SK-N-MC (cell line): ENCODE measurements at regions not wholly inside any gene's neighbourhood (a gene's known extent, or its start where the extent isn't known, plus 50 kb on each side); places are given as distances from the start of the nearest gene placed in this dataset.

ENCODE experiments used
- DNase-seq: peaks from one replicate; pipeline ENCODE4 v3.0.0-alpha.2; 2011; ENCODE audit warnings: low read depth, low spot score
- H3K27ac ChIP-seq: fragments of 200-600 bp; sonication (generic); 2 replicates; pipeline ENCODE4 v1.5.1; 2016; ENCODE audit warnings: mixed run types
- H3K36me3 ChIP-seq: fragments of 200-600 bp; sonication (generic); 2 replicates; pipeline ENCODE4 v1.6.1; 2017; ENCODE audit warnings: antibody characterized with exemption, low read length, mixed read lengths; ENCODE audit not compliant: insufficient read depth
- H3K4me3 ChIP-seq: fragments of 200-600 bp; sonication (generic); 2 replicates; pipeline ENCODE4 v1.5.1; 2016
- H3K9ac ChIP-seq: fragments of 200-600 bp; sonication (generic); 2 replicates; pipeline ENCODE4 v1.8.0; 2017; ENCODE audit warnings: mixed run types, mixed read lengths; ENCODE audit not compliant: insufficient read length
- H3K9me3 ChIP-seq: fragments of 200-600 bp; sonication (generic); 2 replicates; pipeline ENCODE4 v1.6.1; 2017; ENCODE audit warnings: low read depth, mild to moderate bottlenecking, antibody characterized with exemption, low read length, moderate library complexity, mixed read lengths
- EZH2 ChIP-seq: fragments of 200-600 bp; sonication (generic); IDR thresholded peaks from one replicate; pipeline ENCODE4 v1.6.1; 2017; ENCODE audit warnings: antibody characterized with exemption
- FOXP2 ChIP-seq: optimal IDR thresholded peaks from 2 replicates; pipeline ENCODE3; 2011; ENCODE audit warnings: mild to moderate bottlenecking, moderate library complexity; ENCODE audit not compliant: insufficient read depth; ENCODE audit errors: extremely low read length, control extremely low read depth
- POLR2AphosphoS5 ChIP-seq: IDR thresholded peaks from 2 replicates; pipeline ENCODE4 v1.6.1; 2012; ENCODE audit warnings: mild to moderate bottlenecking, low read depth, low read length, borderline replicate concordance

DNA sequence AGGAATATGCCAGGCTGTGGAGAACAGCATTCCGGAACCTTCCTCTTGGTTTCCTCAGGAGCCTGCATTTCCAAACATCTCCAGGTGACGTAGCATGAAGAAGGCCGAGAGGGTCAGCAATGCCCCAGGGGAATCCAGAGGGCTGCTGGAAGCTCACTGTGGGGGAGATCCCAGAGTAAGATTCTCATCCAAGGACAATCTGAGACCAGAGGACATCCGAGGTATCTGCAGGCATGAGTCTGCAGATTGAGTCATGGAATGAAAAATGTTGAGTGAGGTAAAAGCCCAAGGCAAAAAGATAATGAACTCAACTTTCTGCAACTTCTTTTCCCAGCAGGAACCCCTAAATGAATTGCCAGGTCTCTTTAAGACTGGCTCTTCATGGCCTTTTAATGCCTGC lies 73.5 kb downstream of the KIF4B start:
- TF ChIP-seq POLR2AphosphoS5 (no peak; the same call in 1 of the 2 replicates), FOXP2 (no peak), EZH2 (no peak)
- DNase-seq: no peak
- Histone ChIP-seq H3K36me3 (no peaks in the 10 kb centered on the region), H3K4me3 (no peak overlapping the region), H3K27ac (peak overlapping the region; percentile 27; the same call in 1 of the 2 replicates), H3K9ac (no peak overlapping the region), H3K9me3 (no peaks in the 10 kb centered on the region)

DNA sequence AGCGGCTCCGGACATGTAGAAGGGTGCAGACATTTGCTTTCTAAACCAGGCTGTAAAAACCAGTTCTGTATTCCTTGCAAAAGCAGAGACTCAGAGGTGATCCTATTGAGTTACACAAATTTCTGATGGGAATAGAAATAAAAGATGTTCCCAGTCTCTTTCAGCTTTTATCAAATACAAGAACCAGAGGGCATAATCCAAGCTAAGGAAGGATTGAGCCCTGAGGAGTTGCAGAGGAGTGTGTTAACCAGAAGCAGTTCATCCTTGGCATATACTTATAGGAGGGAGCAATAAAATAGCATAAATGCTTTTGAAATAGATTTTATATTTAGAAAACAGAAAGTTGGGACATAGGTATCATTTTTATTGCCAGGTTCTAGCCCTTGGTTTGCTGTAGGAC lies 75.3 kb downstream of the KIF4B start:
- no peak overlapping the region for H3K27ac ChIP-seq
- TF ChIP-seq POLR2AphosphoS5 (no peak), EZH2 (no peak), FOXP2 (no peak)
- no peak overlapping the region for H3K9ac ChIP-seq
- no peaks in the 10 kb centered on the region for H3K36me3 ChIP-seq
- no peak for DNase-seq
- H3K4me3 ChIP-seq: no peak overlapping the region
- H3K9me3 ChIP-seq: no peaks in the 10 kb centered on the region

DNA sequence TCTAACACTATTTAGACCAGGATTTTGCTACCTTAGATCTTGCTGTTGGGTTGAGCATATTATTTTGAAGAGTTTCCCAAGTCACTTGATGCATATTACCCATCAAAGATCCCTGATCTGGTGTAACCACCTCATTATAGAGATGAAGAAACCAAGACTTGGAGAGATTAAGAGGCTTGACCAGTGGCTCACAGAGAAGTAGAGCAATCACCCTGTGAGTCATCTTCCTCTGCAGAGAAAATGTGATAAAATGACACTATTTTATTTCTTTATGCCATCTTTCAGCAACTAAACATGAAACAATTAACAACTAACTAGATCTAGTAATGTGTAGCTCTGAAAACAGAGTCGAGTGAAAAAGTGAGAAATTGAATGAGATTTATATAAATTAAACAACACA lies 76.1 kb downstream of the KIF4B start:
- TF ChIP-seq FOXP2 (no peak), EZH2 (no peak), POLR2AphosphoS5 (no peak)
- DNase-seq: no peak
- Histone ChIP-seq H3K27ac (no peak overlapping the region), H3K9me3 (no peaks in the 10 kb centered on the region), H3K4me3 (no peak overlapping the region), H3K36me3 (no peaks in the 10 kb centered on the region), H3K9ac (no peak overlapping the region)

DNA sequence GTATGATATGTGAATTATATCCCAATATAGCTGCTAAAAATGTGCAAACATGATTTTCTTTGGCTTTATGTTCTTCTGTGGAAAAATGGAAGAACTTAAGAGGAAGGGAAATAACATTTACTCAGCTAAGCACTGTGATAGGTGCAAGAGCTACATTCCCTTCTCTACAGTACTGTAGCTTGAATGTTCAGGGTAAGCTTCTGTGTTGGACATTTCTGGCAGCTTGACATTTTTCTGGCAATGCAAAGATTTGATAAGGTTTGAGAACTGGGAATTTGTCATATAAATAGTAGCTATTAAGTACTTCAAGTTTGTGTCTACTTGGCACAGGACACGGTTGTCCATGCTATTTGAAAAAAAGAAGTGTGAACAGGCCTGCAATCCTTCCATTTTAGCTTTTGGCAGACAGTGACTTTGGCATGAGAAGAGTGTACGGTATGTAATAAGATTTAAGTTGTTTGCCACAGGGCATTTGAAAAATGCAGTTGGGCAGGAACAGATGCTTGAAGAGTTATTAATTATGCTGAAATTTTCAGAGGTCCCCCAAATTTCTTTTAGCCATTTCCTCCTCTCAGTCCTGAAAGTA lies 77.6 kb downstream of the KIF4B start:
- Histone ChIP-seq H3K9me3 (no peaks in the 10 kb centered on the region), H3K9ac (peak overlapping the region; percentile 34), H3K4me3 (peak overlapping the region; percentile 48), H3K27ac (peak overlapping the region; percentile 88), H3K36me3 (no peaks in the 10 kb centered on the region)
- no peak for DNase-seq
- TF ChIP-seq POLR2AphosphoS5 (peak; percentile 25; the same call in 1 of the 2 replicates), FOXP2 (no peak), EZH2 (no peak)

DNA sequence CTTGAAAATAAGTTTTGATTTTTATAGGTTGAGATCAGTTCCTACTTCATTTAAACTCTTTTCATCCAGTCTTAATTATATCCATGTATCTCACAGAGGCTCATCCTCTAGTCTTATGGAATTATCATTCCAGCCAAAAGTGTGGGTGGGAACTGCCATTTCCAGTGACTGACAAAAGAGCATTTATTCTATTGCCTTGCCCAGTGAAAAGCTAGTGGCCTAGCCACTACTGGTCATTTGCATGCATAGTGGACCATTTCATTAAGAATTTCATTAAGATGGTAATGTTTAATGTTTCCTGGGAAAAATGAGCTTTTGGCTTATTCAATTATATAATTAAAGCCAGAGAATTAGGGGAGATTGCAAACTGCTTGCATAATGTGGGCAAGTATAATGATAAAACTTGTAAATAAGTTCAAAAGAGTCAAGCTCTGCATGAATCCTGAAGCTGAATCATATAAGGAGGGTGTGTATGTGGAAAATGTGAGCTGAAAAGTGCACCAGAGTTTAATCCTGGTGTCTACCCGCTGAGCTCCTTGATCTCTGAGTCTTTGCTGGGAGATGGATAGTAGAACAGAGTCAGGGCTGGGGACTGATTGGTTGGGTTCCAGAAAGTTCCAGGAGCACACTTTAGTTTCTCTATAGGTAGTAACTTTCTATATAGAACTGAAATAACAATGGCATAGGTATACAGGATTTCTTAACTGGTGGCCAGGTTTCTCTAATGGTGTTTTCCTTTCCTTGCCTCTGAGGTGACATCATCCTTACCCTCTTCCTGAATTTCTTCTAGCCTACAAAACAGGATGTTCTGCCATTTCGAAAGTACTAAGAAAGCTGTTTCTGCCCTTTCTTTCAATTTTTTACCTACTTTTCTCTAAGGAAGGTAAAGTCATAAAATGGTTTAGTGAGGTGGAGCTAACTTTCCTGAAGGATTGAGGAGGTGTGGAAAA lies 78.5 kb downstream of the KIF4B start:
- Histone ChIP-seq H3K4me3 (peak overlapping the region; percentile 48), H3K9ac (peak overlapping the region; percentile 34), H3K36me3 (no peaks in the 10 kb centered on the region), H3K27ac (peak overlapping the region; percentile 88), H3K9me3 (no peaks in the 10 kb centered on the region)
- no peak for DNase-seq
- TF ChIP-seq EZH2 (no peak), POLR2AphosphoS5 (no peak), FOXP2 (no peak)

DNA sequence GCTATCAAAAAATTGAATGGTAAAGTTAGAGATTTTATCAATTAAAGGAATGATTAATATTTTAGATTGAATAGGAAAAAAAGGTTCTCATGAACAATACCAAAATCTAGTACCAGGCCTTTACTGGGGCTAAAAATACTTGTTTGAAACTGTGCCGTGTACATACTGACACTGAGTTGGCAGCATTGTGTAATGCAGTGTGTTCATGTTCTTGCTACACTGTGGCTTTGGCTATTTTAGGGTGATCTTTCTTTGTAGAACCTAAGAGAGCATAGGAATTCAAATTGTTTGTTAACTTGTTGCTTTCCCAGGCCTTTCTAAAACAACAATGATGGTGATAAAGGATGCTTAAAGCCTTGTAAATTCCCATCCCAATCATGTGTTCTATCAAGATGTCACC lies 80.9 kb downstream of the KIF4B start:
- Histone ChIP-seq H3K4me3 (no peak overlapping the region), H3K9ac (no peak overlapping the region), H3K27ac (no peak overlapping the region), H3K9me3 (no peaks in the 10 kb centered on the region), H3K36me3 (no peaks in the 10 kb centered on the region)
- no peak for TF ChIP-seq EZH2
- TF ChIP-seq POLR2AphosphoS5: no peak
- TF ChIP-seq FOXP2: no peak
- DNase-seq: no peak

DNA sequence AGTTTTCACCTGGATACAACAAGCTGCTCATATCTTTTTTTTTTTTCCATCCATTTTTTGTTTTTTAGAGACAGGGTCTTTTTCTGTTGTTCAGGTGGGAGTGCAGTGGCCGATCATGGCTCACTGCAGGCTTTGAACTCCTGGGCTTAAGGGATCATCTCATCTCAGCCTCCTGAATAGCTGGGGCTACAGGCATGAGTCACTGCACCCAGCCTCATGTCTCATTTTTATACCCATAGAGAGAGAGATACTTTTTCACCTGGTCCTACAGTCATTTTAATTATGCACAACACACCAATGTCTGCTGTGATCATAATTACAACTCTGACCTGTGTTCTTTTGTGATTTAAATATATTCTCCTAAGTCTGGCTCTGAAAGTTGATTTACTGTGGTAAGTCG lies 84.4 kb downstream of the KIF4B start:
- DNase-seq: no peak
- no peak overlapping the region for H3K4me3 ChIP-seq
- H3K27ac ChIP-seq: no peak overlapping the region
- H3K36me3 ChIP-seq: no peaks in the 10 kb centered on the region
- H3K9me3 ChIP-seq: no peaks in the 10 kb centered on the region
- no peak for TF ChIP-seq EZH2
- no peak for TF ChIP-seq POLR2AphosphoS5
- no peak for TF ChIP-seq FOXP2
- no peak overlapping the region for H3K9ac ChIP-seq

DNA sequence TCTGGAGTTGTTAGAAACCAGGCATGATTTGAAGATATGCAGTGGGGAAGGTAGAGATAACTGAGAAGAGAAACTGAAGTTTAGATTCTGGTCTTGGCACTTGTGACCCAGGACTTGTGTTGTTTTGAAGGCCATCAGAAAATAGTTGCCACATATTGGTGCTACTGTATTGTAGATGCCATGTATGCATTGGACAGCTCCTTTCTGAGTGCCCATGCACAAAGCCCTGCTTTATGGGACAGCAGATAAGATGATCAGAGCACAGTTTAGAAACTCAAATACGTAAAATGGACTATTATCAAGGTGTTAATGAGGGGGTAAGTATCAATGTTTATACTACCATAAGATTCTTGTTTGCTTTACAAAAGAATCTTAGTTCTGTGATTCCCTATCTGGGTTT lies 84.9 kb downstream of the KIF4B start:
- Histone ChIP-seq H3K4me3 (no peak overlapping the region), H3K27ac (no peak overlapping the region)
- no peak for DNase-seq

DNA sequence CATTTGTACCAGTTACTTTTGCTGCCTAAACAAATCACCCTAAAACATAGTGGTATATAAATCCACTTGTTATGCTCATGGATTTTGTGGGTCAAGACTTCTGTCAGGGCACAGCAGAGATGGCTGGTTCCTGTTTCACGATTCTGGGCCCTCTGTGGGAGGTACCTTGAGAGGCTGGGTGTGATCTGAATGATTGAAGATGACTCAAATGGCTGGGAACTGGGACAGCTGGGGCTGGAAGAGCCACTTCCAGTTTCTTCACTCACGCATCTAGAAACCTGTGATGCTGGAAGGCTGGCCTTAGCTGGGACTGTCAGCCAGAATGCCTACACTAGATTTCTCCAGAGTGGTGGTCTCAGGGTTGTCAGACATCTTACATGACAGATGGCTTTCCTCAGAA lies 88.1 kb downstream of the KIF4B start:
- Histone ChIP-seq H3K27ac (no peak overlapping the region), H3K9me3 (no peaks in the 10 kb centered on the region), H3K9ac (no peak overlapping the region), H3K4me3 (no peak overlapping the region), H3K36me3 (no peaks in the 10 kb centered on the region)
- DNase-seq: no peak
- TF ChIP-seq EZH2: no peak

More for the DNA sequence above, 84.9 kb downstream of the KIF4B start:
- Histone ChIP-seq H3K9me3 (no peaks in the 10 kb centered on the region), H3K9ac (no peak overlapping the region), H3K36me3 (no peaks in the 10 kb centered on the region)
- TF ChIP-seq FOXP2 (no peak), POLR2AphosphoS5 (no peak), EZH2 (no peak)
